ENCODE measurements at regions not wholly inside any gene's neighbourhood (a gene's known extent, or its start where the extent isn't known, plus 50 kb on each side); places are given as distances from the start of the nearest gene placed in this dataset.
"Not testable (repeated sequence)": the region's sequence is repeated elsewhere in the genome, so short reads cannot be mapped to it uniquely, and the experiment has no call there.

DNA sequence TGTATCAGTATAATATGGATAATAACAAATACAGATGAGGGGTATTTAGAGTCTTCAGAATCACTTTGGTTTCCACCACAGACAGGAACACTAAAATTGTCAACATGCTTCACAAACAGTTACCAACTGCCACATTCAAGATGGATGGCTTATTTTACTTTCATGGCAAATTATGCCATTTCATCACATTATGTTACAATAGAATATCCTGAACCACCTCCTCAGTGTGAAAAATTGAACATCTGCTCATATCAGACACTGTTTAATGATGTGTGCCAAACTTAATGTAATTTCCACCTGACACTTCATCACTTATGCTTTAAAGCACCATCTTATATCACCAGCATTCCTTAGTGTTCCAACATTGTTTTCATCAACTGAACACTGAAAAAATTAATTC lies 357.4 kb downstream of the KCNN2 start:
- Histone ChIP-seq H3K27me3 (no peaks in the 10 kb centered on the region), H3K4me1 (no peaks in the 10 kb centered on the region), H3K27ac (no peak overlapping the region), H3K9me3 (peaks cover 0 to 12% of the 10 kb centered on the region in 2 donors), H3K36me3 (no peaks in the 10 kb centered on the region), H3K4me3 (no peak overlapping the region)
- intact Hi-C loops (cut with DNase I), result no loop called here
- no peak for DNase-seq (ENCODE audit: low spot score in 2 of 2)
- TF ChIP-seq, protein P1, sequence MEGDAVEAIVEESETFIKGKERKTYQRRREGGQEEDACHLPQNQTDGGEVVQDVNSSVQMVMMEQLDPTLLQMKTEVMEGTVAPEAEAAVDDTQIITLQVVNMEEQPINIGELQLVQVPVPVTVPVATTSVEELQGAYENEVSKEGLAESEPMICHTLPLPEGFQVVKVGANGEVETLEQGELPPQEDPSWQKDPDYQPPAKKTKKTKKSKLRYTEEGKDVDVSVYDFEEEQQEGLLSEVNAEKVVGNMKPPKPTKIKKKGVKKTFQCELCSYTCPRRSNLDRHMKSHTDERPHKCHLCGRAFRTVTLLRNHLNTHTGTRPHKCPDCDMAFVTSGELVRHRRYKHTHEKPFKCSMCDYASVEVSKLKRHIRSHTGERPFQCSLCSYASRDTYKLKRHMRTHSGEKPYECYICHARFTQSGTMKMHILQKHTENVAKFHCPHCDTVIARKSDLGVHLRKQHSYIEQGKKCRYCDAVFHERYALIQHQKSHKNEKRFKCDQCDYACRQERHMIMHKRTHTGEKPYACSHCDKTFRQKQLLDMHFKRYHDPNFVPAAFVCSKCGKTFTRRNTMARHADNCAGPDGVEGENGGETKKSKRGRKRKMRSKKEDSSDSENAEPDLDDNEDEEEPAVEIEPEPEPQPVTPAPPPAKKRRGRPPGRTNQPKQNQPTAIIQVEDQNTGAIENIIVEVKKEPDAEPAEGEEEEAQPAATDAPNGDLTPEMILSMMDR (IDR thresholded peaks at IDR 0.05), result no peak

DNA sequence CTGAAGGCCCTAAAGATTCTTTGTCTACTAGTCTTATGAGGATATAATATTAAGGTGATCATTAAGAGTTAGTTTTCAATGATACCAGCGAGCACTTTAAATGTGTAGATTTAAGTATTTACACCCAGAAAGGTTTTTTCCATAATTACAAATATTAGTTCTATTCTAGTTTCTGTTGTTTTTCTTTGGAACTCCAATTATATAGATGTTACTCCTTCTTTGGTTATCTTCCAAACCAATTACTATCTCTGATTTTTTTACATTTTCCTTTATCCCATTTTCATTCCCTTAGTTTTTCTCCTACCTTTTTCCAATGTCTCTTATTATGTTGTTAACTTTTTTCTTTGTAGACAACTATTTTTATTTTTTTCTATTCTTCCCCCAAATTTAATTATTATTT lies 355.1 kb downstream of the KCNN2 start:
- H3K27me3 ChIP-seq, result no peaks in the 10 kb centered on the region
- TF ChIP-seq, protein P1 (IDR thresholded peaks at IDR 0.05), result no peak
- no peak for DNase-seq (ENCODE audit: low spot score in 2 of 2)
- H3K27ac ChIP-seq, result no peak overlapping the region
- no peak overlapping the region for H3K4me3 ChIP-seq
- no peaks in the 10 kb centered on the region for H3K36me3 ChIP-seq
- intact Hi-C loops (cut with DNase I), result no loop called here
- no peaks in the 10 kb centered on the region for H3K4me1 ChIP-seq
- H3K9me3 ChIP-seq, result peaks cover 0 to 12% of the 10 kb centered on the region in 2 donors

- H3K9me3 ChIP-seq; H3K4me1 ChIP-seq; H3K27ac ChIP-seq; H3K4me3 ChIP-seq; intact Hi-C loops (cut with DNase I); H3K27me3 ChIP-seq; DNase-seq (ENCODE audit: low spot score in 2 of 2); H3K36me3 ChIP-seq: not testable (repeated sequence)
Observed at GRCh38 chr5:114704225-114704893, 342.5 kb downstream of the KCNN2 start.

- no peaks in the 10 kb centered on the region for H3K4me1 ChIP-seq
- no peaks in the 10 kb centered on the region for H3K9me3 ChIP-seq
- TF ChIP-seq, protein P1 (IDR thresholded peaks at IDR 0.05), result no peak
- intact Hi-C loops (cut with DNase I), result no loop called here
- no peaks in the 10 kb centered on the region for H3K27me3 ChIP-seq
- no peaks in the 10 kb centered on the region for H3K36me3 ChIP-seq
- DNase-seq (ENCODE audit: low spot score in 2 of 2), result no peak
- H3K27ac ChIP-seq, result no peak overlapping the region
- no peak overlapping the region for H3K4me3 ChIP-seq
Observed at GRCh38 chr5:114702731-114703130, 340.9 kb downstream of the KCNN2 start.

GRCh38 chr5:114702136-114702535 lies 340.3 kb downstream of the KCNN2 start:
- intact Hi-C loops (cut with DNase I), result no loop called here

GRCh38 chr5:114700823-114701222 lies 339.0 kb downstream of the KCNN2 start:
- intact Hi-C loops (cut with DNase I), result no loop called here
- no peak overlapping the region for H3K4me3 ChIP-seq
- no peaks in the 10 kb centered on the region for H3K9me3 ChIP-seq
- DNase-seq (ENCODE audit: low spot score in 2 of 2), result no peak
- TF ChIP-seq, protein P1 (IDR thresholded peaks at IDR 0.05), result no peak
- H3K27me3 ChIP-seq, result no peaks in the 10 kb centered on the region
- H3K27ac ChIP-seq, result no peak overlapping the region
- H3K4me1 ChIP-seq, result no peaks in the 10 kb centered on the region
- H3K36me3 ChIP-seq, result no peaks in the 10 kb centered on the region

More at GRCh38 chr5:114702136-114702535, 340.3 kb downstream of the KCNN2 start:
- Histone ChIP-seq H3K9me3 (no peaks in the 10 kb centered on the region), H3K27me3 (no peaks in the 10 kb centered on the region), H3K36me3 (no peaks in the 10 kb centered on the region), H3K4me1 (no peaks in the 10 kb centered on the region), H3K27ac (no peak overlapping the region), H3K4me3 (no peak overlapping the region)
- no peak for DNase-seq (ENCODE audit: low spot score in 2 of 2)
- TF ChIP-seq, protein P1 (IDR thresholded peaks at IDR 0.05), result no peak
